ENCODE measurements at regions not wholly inside any gene's neighbourhood (a gene's known extent, or its start where the extent isn't known, plus 50 kb on each side); places are given as distances from the start of the nearest gene placed in this dataset.

GRCh38 chr5:67672636-67673035, 476.0 kb upstream of the CD180 start:
- no peaks in the 10 kb centered on the region for H3F3A ChIP-seq (ENCODE audit: low read depth)
- H3K4me3 Mint-ChIP-seq, result no peak overlapping the region
- H3K36me3 Mint-ChIP-seq, result no peaks in the 10 kb centered on the region
- H3K4me2 ChIP-seq, result no peak overlapping the region
- H3K9me3 Mint-ChIP-seq, result peaks cover 9% of the 10 kb centered on the region
- no peak for DNase-seq (ENCODE audit: low spot score)
- H3K4me1 ChIP-seq, result peaks cover 2% of the 10 kb centered on the region
- H3K27ac Mint-ChIP-seq, result no peak overlapping the region
- no peaks in the 10 kb centered on the region for H4K20me1 ChIP-seq (ENCODE audit: low read depth)
- no peaks in the 10 kb centered on the region for H3K27me3 ChIP-seq
- H3K36me3 ChIP-seq, result no peaks in the 10 kb centered on the region
- H3K79me2 ChIP-seq (ENCODE audit: low read depth), result no peaks in the 10 kb centered on the region
- TF ChIP-seq CTCF (IDR thresholded peaks at IDR 0.05) (no peak), EZH2phosphoT487 (IDR thresholded peaks at IDR 0.05) (no peak), EZH2 (IDR thresholded peaks at IDR 0.05) (no peak)
- H3K27me3 Mint-ChIP-seq (ENCODE audit: insufficient read depth, low read depth), result peaks cover 4% of the 10 kb centered on the region
- no peak overlapping the region for H3K27ac ChIP-seq
- no peak overlapping the region for H3K4me3 ChIP-seq
- H3K4me1 Mint-ChIP-seq, result peaks cover 4% of the 10 kb centered on the region
- H3K9me3 ChIP-seq (ENCODE audit: low read depth), result no peaks in the 10 kb centered on the region
- no peak overlapping the region for H2AFZ ChIP-seq (replicated peaks)
- H3K9ac ChIP-seq, result no peak overlapping the region

- Histone ChIP-seq H3K4me1 (no peaks in the 10 kb centered on the region), H3K79me2 (ENCODE audit: low read depth) (no peaks in the 10 kb centered on the region), H3K36me3 (no peaks in the 10 kb centered on the region), H3K27ac (no peak overlapping the region), H4K20me1 (ENCODE audit: low read depth) (no peaks in the 10 kb centered on the region), H3K4me2 (no peak overlapping the region), H2AFZ (replicated peaks) (no peak overlapping the region), H3F3A (ENCODE audit: low read depth) (no peaks in the 10 kb centered on the region), H3K27me3 (no peaks in the 10 kb centered on the region), H3K9me3 (ENCODE audit: low read depth) (no peaks in the 10 kb centered on the region), H3K4me3 (no peak overlapping the region), H3K9ac (no peak overlapping the region)
- TF ChIP-seq CTCF (IDR thresholded peaks at IDR 0.05) (no peak), EZH2phosphoT487 (IDR thresholded peaks at IDR 0.05) (no peak), EZH2 (IDR thresholded peaks at IDR 0.05) (no peak)
- peaks cover 25% of the 10 kb centered on the region for H3K9me3 Mint-ChIP-seq
- H3K4me3 Mint-ChIP-seq, result no peak overlapping the region
- peaks cover 4% of the 10 kb centered on the region for H3K4me1 Mint-ChIP-seq
- peaks cover 2% of the 10 kb centered on the region for H3K27me3 Mint-ChIP-seq (ENCODE audit: insufficient read depth, low read depth)
- no peak overlapping the region for H3K27ac Mint-ChIP-seq
- no peak for DNase-seq (ENCODE audit: low spot score)
- peaks cover 6% of the 10 kb centered on the region for H3K36me3 Mint-ChIP-seq
Measured at GRCh38 chr5:67669916-67670315, 473.3 kb upstream of the CD180 start.

GRCh38 chr5:67660149-67660548, 463.6 kb upstream of the CD180 start:
- peaks cover 17% of the 10 kb centered on the region for H3K9me3 Mint-ChIP-seq
- no peak overlapping the region for H2AFZ ChIP-seq (replicated peaks)
- no peaks in the 10 kb centered on the region for H3K4me1 Mint-ChIP-seq
- no peak overlapping the region for H3K4me3 Mint-ChIP-seq
- no peak overlapping the region for H3K27ac ChIP-seq
- H4K20me1 ChIP-seq (ENCODE audit: low read depth), result no peaks in the 10 kb centered on the region
- peaks cover 3% of the 10 kb centered on the region for H3K36me3 Mint-ChIP-seq
- no peak overlapping the region for H3K9ac ChIP-seq
- H3K4me1 ChIP-seq, result no peaks in the 10 kb centered on the region
- DNase-seq (ENCODE audit: low spot score), result no peak
- no peaks in the 10 kb centered on the region for H3K79me2 ChIP-seq (ENCODE audit: low read depth)
- H3K27me3 ChIP-seq, result no peaks in the 10 kb centered on the region
- no peaks in the 10 kb centered on the region for H3F3A ChIP-seq (ENCODE audit: low read depth)
- H3K4me2 ChIP-seq, result no peak overlapping the region
- H3K36me3 ChIP-seq, result no peaks in the 10 kb centered on the region
- peaks cover 2% of the 10 kb centered on the region for H3K27me3 Mint-ChIP-seq (ENCODE audit: insufficient read depth, low read depth)
- H3K27ac Mint-ChIP-seq, result no peak overlapping the region
- H3K9me3 ChIP-seq (ENCODE audit: low read depth), result no peaks in the 10 kb centered on the region
- TF ChIP-seq CTCF (IDR thresholded peaks at IDR 0.05), result no peak
- no peak for TF ChIP-seq EZH2phosphoT487 (IDR thresholded peaks at IDR 0.05)
- TF ChIP-seq EZH2 (IDR thresholded peaks at IDR 0.05), result no peak
- no peak overlapping the region for H3K4me3 ChIP-seq

All from neural progenitor cell (in vitro differentiated cells).